C4-2B (cell line): ENCODE measurements at regions not wholly inside any gene's neighbourhood (a gene's known extent, or its start where the extent isn't known, plus 50 kb on each side); places are given as distances from the start of the nearest gene placed in this dataset.

ENCODE experiments used
- CTCF ChIP-seq: fragments of 450-650 bp; conservative IDR thresholded peaks from 2 replicates; pipeline ENCODE4 v1.5.1; 2017; ENCODE audit warnings: mild to moderate bottlenecking
- ZFX ChIP-seq: fragments of 450-650 bp; IDR thresholded peaks from 2 replicates; pipeline ENCODE4 v1.6.1; 2017

- TF ChIP-seq CTCF (no peak), ZFX (no peak)
These were observed 117.6 kb upstream of the NFE2L3 start for GRCh38 chr7:26034391-26034790.
